HCT116 (cell line): ENCODE measurements at regions not wholly inside any gene's neighbourhood (a gene's known extent, or its start where the extent isn't known, plus 50 kb on each side); places are given as distances from the start of the nearest gene placed in this dataset.

Source experiments
- ATAC-seq: fragments of 200-7000 bp; cut with Tn5 transposase; 2 replicates; pipeline ENCODE4 v1.9.1; 2020; ENCODE audit warnings: mild to moderate bottlenecking, moderate library complexity
- BruUV-seq: library from RNA; stranded (reverse); fragments of 400-500 nt; replicated peaks from 2 replicates; lab custom pipeline; 2021; lab: Mats Ljungman, UMichigan
- CTCF ChIA-PET: fragments of 300-600 bp; sonication (Branson Sonifier 250); formaldehyde crosslinking; loops from one replicate; lab custom pipeline; 2021; ENCODE audit warnings: antibody characterized with exemption; lab: Charles Lee
- POLR2A ChIA-PET: fragments of 300-600, 350-600 bp; sonication (Branson Sonifier 250); formaldehyde crosslinking; loops from one replicate; lab custom pipeline; 2021; ENCODE audit warnings: antibody characterized with exemption; lab: Charles Lee
- RAD21 ChIA-PET, 2 experiments: fragments of 300-600 bp; sonication (Branson Sonifier 250); formaldehyde crosslinking; loops; one replicate each; lab custom pipeline; 2023; ENCODE audit warnings: low total read pairs in 2 of 2; ENCODE audit not compliant: uncharacterized antibody in 2 of 2, unreplicated experiment in 2 of 2, low non-redundant PET in 1 of 2; lab: Charles Lee
- DNase-seq: peaks from one replicate; pipeline ENCODE4 v3.0.0-alpha.2; 2010; ENCODE audit warnings: low read depth, low spot score
- H2AFZ ChIP-seq: fragments of 200-600 bp; shearing (Covaris generic), sonication (generic); 2 replicates; pipeline ENCODE4 v1.6.1; 2017; ENCODE audit warnings: low read depth, mixed run types, mixed read lengths, antibody characterized with exemption, low read length; ENCODE audit not compliant: poor library complexity, severe bottlenecking
- H3K27ac ChIP-seq: 2 replicates; pipeline ENCODE4 v1.5.1; 2012; ENCODE audit warnings: low read depth, low read length
- H3K27me3 ChIP-seq: fragments of 200-600 bp; sonication (generic); 2 replicates; pipeline ENCODE4 v1.6.1; 2016; ENCODE audit warnings: mixed run types, low read length, mixed read lengths; ENCODE audit not compliant: insufficient read depth
- H3K36me3 ChIP-seq, 2 experiments: fragments of 200-500 bp in 1 of 2; fragments of 200-600 bp in 1 of 2; sonication (Bioruptor generic) in 1 of 2; sonication (generic) in 1 of 2; 2 replicates each; pipeline versions ENCODE4 v1.5.1 to v1.6.1; 2014 to 2016; ENCODE audit warnings: low read length in 2 of 2, inconsistent platforms in 1 of 2, mixed read lengths in 1 of 2, mixed run types in 1 of 2; ENCODE audit not compliant: insufficient read depth in 2 of 2, control insufficient read depth in 1 of 2
- H3K4me1 ChIP-seq, 2 experiments: fragments of 200-600 bp in 1 of 2; sonication (generic) in 1 of 2; 2 replicates each; pipeline versions ENCODE4 v1.5.1 to v1.6.1; 2012 to 2017; ENCODE audit warnings: low read length in 2 of 2, inconsistent platforms in 1 of 2, mild to moderate bottlenecking in 1 of 2, mixed read lengths in 1 of 2, mixed run types in 1 of 2, moderate library complexity in 1 of 2; ENCODE audit not compliant: insufficient read depth in 2 of 2, control insufficient read depth in 1 of 2
- H3K4me2 ChIP-seq: fragments of 200-600 bp; sonication (generic); 2 replicates; pipeline ENCODE4 v1.6.1; 2017; ENCODE audit warnings: mixed run types, low read length, mixed read lengths
- H3K4me3 ChIP-seq, 2 experiments: fragments of 200-600 bp in 1 of 2; sonication (generic) in 1 of 2; replicated peaks in 1 of 2; 2 replicates each; pipeline ENCODE4 v1.5.1; 2011 to 2016; ENCODE audit warnings: low read length in 2 of 2, control low read depth in 1 of 2, low read depth in 1 of 2, mild to moderate bottlenecking in 1 of 2, mixed read lengths in 1 of 2, mixed run types in 1 of 2
- H3K79me2 ChIP-seq: fragments of 200-600 bp; sonication (generic); 2 replicates; pipeline ENCODE4 v1.6.1; 2017; ENCODE audit warnings: mild to moderate bottlenecking, mixed run types, low read length, moderate library complexity, mixed read lengths; ENCODE audit not compliant: insufficient read depth
- H3K9ac ChIP-seq: fragments of 200-600 bp; sonication (generic); 2 replicates; pipeline ENCODE4 v1.6.1; 2016; ENCODE audit warnings: low read length, mixed read lengths
- H3K9me2 ChIP-seq: fragments of 200-600 bp; sonication (generic), shearing (Covaris generic); 2 replicates; pipeline ENCODE4 v1.6.1; 2017; ENCODE audit warnings: mixed run types, mild to moderate bottlenecking, moderate library complexity; ENCODE audit not compliant: insufficient read depth
- H3K9me3 ChIP-seq, 2 experiments: fragments of 200-500 bp in 1 of 2; fragments of 200-600 bp in 1 of 2; sonication (Bioruptor generic) in 1 of 2; sonication (generic) in 1 of 2; 2 replicates each; pipeline ENCODE4 v1.6.1; 2014 to 2017; ENCODE audit warnings: low read length in 2 of 2, mixed read lengths in 2 of 2, inconsistent platforms in 1 of 2, low read depth in 1 of 2, mild to moderate bottlenecking in 1 of 2, mixed run types in 1 of 2, moderate library complexity in 1 of 2; ENCODE audit not compliant: control insufficient read depth in 1 of 2, insufficient read depth in 1 of 2
- H4K20me1 ChIP-seq: fragments of 200-600 bp; sonication (generic), shearing (Covaris generic); 2 replicates; pipeline ENCODE4 v1.6.1; 2017; ENCODE audit warnings: mixed run types, mild to moderate bottlenecking, moderate library complexity; ENCODE audit not compliant: insufficient read depth
- CBX3 ChIP-seq: IDR thresholded peaks from 2 replicates; pipeline ENCODE4 v1.6.1; 2012; ENCODE audit warnings: low read depth
- CEBPB ChIP-seq: IDR thresholded peaks from 2 replicates; pipeline ENCODE4 v1.6.1; 2012; ENCODE audit warnings: low read depth
- EGR1 ChIP-seq: IDR thresholded peaks from 2 replicates; pipeline ENCODE4 v1.6.1; 2012; ENCODE audit warnings: low read depth
- EZH2 ChIP-seq: fragments of 200-600 bp; sonication (generic); IDR thresholded peaks from 2 replicates; pipeline ENCODE4 v1.6.1; 2017; ENCODE audit warnings: antibody characterized with exemption, mixed run types
- EZH2phosphoT487 ChIP-seq: fragments of 200-600 bp; IDR thresholded peaks from 2 replicates; pipeline ENCODE4 v1.6.1; 2018; ENCODE audit warnings: antibody characterized with exemption, borderline replicate concordance
- FOSL1 ChIP-seq: IDR thresholded peaks from 2 replicates; pipeline ENCODE4 v1.6.1; 2012; ENCODE audit warnings: low read depth
- JUND ChIP-seq: IDR thresholded peaks from 2 replicates; pipeline ENCODE4 v1.6.1; 2012
- POLR2A ChIP-seq: IDR thresholded peaks from 2 replicates; pipeline ENCODE4 v1.7.0; 2011; ENCODE audit warnings: borderline replicate concordance; ENCODE audit not compliant: insufficient read depth, insufficient read length; ENCODE audit errors: extremely low read depth
- SP1 ChIP-seq: IDR thresholded peaks from 2 replicates; pipeline ENCODE4 v1.6.1; 2012; ENCODE audit warnings: low read depth
- TCF7L2 ChIP-seq: IDR thresholded peaks from 2 replicates; pipeline ENCODE4 v1.7.0; 2011; ENCODE audit warnings: borderline replicate concordance, inconsistent platforms; ENCODE audit not compliant: insufficient read depth, insufficient read length; ENCODE audit errors: extremely low read depth
- YY1 ChIP-seq: IDR thresholded peaks from 2 replicates; pipeline ENCODE4 v1.6.1; 2011; ENCODE audit warnings: low read length, low read depth, moderate library complexity, mild to moderate bottlenecking; ENCODE audit not compliant: insufficient replicate concordance; ENCODE audit errors: extremely low read depth
- ZBTB33 ChIP-seq: IDR thresholded peaks from 2 replicates; pipeline ENCODE4 v1.6.1; 2011; ENCODE audit warnings: mild to moderate bottlenecking, low read length, moderate library complexity; ENCODE audit not compliant: insufficient replicate concordance; ENCODE audit errors: extremely low read depth
- ZNF274 ChIP-seq: fragments of 200-500 bp; sonication (Bioruptor generic); IDR thresholded peaks from 2 replicates; pipeline ENCODE4 v1.6.1; 2014; ENCODE audit warnings: mild to moderate bottlenecking, low read depth, low read length, inconsistent platforms
- intact Hi-C: fragments of 100-400 bp; cut with micrococcal nuclease; formaldehyde crosslinking; loops from 2 replicates; pipeline ENCODE4 v1.10.0; 2022

- no TSS peak for BruUV-seq
- POLR2A ChIA-PET, result no interaction called here
Measured at GRCh38 chr6:27101824-27102223, 145.7 kb upstream of the PRSS16 start.

More at GRCh38 chr6:27101824-27102223, 145.7 kb upstream of the PRSS16 start:
- H3K4me1 ChIP-seq, result peaks cover 0 to 1% of the 10 kb centered on the region in 2 experiments; a peak in 1 of 4 replicates
- no peak for DNase-seq
- no peaks in the 10 kb centered on the region for H3K79me2 ChIP-seq
- TF ChIP-seq ZNF274 (no peak), CEBPB (no peak), SP1 (no peak), EZH2 (no peak), FOSL1 (no peak), YY1 (no peak), POLR2A (no peak), EZH2phosphoT487 (no peak), EGR1 (no peak), TCF7L2 (no peak), ZBTB33 (no peak), JUND (no peak), CBX3 (no peak)
- TF ChIP-seq, all 23 proteins: peak for 0
- Histone ChIP-seq H3K9me2 (no peaks in the 10 kb centered on the region), H3K36me3 (no peaks in the 10 kb centered on the region), H4K20me1 (no peaks in the 10 kb centered on the region), H3K27me3 (no peaks in the 10 kb centered on the region), H3K9ac (no peak overlapping the region), H3K4me3 (no peak overlapping the region), H3K4me2 (no peak overlapping the region), H3K9me3 (no peaks in the 10 kb centered on the region), H2AFZ (no peak overlapping the region), H3K27ac (no peak overlapping the region)
- intact Hi-C loops, result no loop called here
- ATAC-seq, result no peak
- CTCF ChIA-PET, result no interaction called here
- RAD21 ChIA-PET, result no interaction called here
